ENCODE measurements at regions not wholly inside any gene's neighbourhood (a gene's known extent, or its start where the extent isn't known, plus 50 kb on each side); places are given as distances from the start of the nearest gene placed in this dataset.

- TF ChIP-seq, protein P1, sequence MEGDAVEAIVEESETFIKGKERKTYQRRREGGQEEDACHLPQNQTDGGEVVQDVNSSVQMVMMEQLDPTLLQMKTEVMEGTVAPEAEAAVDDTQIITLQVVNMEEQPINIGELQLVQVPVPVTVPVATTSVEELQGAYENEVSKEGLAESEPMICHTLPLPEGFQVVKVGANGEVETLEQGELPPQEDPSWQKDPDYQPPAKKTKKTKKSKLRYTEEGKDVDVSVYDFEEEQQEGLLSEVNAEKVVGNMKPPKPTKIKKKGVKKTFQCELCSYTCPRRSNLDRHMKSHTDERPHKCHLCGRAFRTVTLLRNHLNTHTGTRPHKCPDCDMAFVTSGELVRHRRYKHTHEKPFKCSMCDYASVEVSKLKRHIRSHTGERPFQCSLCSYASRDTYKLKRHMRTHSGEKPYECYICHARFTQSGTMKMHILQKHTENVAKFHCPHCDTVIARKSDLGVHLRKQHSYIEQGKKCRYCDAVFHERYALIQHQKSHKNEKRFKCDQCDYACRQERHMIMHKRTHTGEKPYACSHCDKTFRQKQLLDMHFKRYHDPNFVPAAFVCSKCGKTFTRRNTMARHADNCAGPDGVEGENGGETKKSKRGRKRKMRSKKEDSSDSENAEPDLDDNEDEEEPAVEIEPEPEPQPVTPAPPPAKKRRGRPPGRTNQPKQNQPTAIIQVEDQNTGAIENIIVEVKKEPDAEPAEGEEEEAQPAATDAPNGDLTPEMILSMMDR (IDR thresholded peaks at IDR 0.05; ENCODE audit: insufficient read depth, low read length, poor library complexity, severe bottlenecking), result no peak
- H3K4me3 ChIP-seq (ENCODE audit: low read depth, low read length), result no peak overlapping the region
- H3K36me3 ChIP-seq (ENCODE audit: control insufficient read depth, insufficient read depth, low read length), result no peaks in the 10 kb centered on the region
- no peak for DNase-seq (ENCODE audit: low read depth)
- no peaks in the 10 kb centered on the region for H3K27me3 ChIP-seq (ENCODE audit: control insufficient read depth, insufficient read depth, low read length)
Measured at GRCh38 chr1:147472966-147473732, 68.2 kb upstream of the BCL9 start.

DNA sequence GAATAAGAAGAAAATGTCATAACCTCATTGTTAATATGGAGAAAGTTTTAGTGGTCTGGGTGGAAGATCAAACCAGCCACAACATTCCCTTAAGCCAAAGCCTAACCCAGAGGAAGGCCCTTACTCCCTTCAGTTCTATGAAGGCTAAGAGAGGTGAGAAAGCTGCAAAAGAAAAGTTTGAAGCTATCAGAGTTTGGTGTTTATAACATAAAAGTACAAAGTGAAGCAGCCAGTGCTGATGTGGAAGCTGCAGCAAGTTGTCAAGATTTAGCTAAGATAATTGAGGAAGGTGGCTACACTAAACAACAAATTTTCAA, 67.6 kb upstream of the BCL9 start:
- TF ChIP-seq, protein P1 (IDR thresholded peaks at IDR 0.05; ENCODE audit: insufficient read depth, low read length, poor library complexity, severe bottlenecking), result no peak
- no peaks in the 10 kb centered on the region for H3K36me3 ChIP-seq (ENCODE audit: control insufficient read depth, insufficient read depth, low read length)

GRCh38 chr1:147475488-147475887, 65.8 kb upstream of the BCL9 start:
- no peak overlapping the region for H3K4me3 ChIP-seq (ENCODE audit: low read depth, low read length)
- H3K36me3 ChIP-seq (ENCODE audit: control insufficient read depth, insufficient read depth, low read length), result no peaks in the 10 kb centered on the region
- H3K27me3 ChIP-seq (ENCODE audit: control insufficient read depth, insufficient read depth, low read length), result no peaks in the 10 kb centered on the region
- no peak for DNase-seq (ENCODE audit: low read depth)
- TF ChIP-seq, protein P1 (IDR thresholded peaks at IDR 0.05; ENCODE audit: insufficient read depth, low read length, poor library complexity, severe bottlenecking), result no peak

More for the DNA sequence above, 67.6 kb upstream of the BCL9 start:
- Histone ChIP-seq H3K27me3 (ENCODE audit: control insufficient read depth, insufficient read depth, low read length) (no peaks in the 10 kb centered on the region), H3K4me3 (ENCODE audit: low read depth, low read length) (no peak overlapping the region)
- no peak for DNase-seq (ENCODE audit: low read depth)

DNA sequence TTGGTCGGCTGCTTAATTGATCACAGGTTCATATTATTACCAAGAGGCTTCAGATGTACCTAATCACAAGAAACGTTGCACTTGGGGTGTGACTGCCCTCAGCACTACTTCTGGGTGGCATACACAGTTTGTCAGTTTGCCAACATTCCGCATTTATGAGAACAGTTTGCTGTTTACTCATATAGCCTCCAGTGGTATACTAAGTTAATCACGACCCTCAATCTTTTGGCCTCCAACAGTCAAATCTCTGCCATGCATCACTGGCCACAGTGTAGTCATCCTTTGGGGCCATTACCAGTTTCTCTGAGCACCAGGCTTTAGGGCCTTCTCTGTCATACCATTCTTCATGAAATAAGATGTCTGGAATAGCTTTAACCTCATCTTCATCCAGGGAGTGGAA, 62.8 kb upstream of the BCL9 start:
- no peak overlapping the region for H3K4me3 ChIP-seq (ENCODE audit: low read depth, low read length)
- H3K36me3 ChIP-seq (ENCODE audit: control insufficient read depth, insufficient read depth, low read length), result no peaks in the 10 kb centered on the region
- no peaks in the 10 kb centered on the region for H3K27me3 ChIP-seq (ENCODE audit: control insufficient read depth, insufficient read depth, low read length)
- no peak for DNase-seq (ENCODE audit: low read depth)
- TF ChIP-seq, protein P1 (IDR thresholded peaks at IDR 0.05; ENCODE audit: insufficient read depth, low read length, poor library complexity, severe bottlenecking), result no peak

DNA sequence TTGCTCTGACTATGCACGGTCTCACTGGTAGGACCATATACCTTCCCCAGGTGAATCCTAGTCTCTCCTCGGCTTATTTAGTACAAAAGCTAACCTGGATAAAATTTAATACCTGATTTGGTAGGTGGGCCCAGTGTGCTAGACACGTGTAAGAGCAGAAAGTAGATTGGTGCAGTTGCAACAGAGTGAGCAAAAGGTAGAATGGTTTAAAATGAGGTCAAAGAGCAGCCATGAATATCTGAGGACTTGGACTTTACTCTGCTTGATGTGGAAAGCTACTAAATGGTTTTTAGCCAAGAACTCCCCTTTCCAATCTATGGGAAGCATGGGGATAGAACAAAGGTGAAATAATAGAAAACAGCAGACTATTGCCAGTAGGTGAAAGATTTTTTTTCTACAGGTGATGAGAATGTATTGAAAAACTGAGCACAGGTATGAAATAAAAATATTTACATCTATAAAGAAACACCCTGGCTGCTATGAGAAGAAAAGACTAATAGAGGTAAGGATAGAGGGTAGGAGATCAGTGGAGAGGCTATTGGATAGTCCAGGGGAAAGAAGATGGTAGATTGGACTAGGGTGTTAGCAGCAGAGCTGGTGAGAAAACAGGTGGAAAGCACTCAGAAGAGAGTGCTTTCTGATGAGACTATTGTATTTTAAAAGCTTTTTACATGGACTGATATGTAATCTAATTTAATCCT, 61.3 kb upstream of the BCL9 start:
- no peaks in the 10 kb centered on the region for H3K27me3 ChIP-seq (ENCODE audit: control insufficient read depth, insufficient read depth, low read length)
- no peak overlapping the region for H3K4me3 ChIP-seq (ENCODE audit: low read depth, low read length)
- TF ChIP-seq, protein P1 (IDR thresholded peaks at IDR 0.05; ENCODE audit: insufficient read depth, low read length, poor library complexity, severe bottlenecking), result no peak
- no peak for DNase-seq (ENCODE audit: low read depth)
- H3K36me3 ChIP-seq (ENCODE audit: control insufficient read depth, insufficient read depth, low read length), result no peaks in the 10 kb centered on the region
